ENCODE measurements at regions not wholly inside any gene's neighbourhood (a gene's known extent, or its start where the extent isn't known, plus 50 kb on each side); places are given as distances from the start of the nearest gene placed in this dataset.
"Not testable (repeated sequence)": the region's sequence is repeated elsewhere in the genome, so short reads cannot be mapped to it uniquely, and the experiment has no call there.

DNA sequence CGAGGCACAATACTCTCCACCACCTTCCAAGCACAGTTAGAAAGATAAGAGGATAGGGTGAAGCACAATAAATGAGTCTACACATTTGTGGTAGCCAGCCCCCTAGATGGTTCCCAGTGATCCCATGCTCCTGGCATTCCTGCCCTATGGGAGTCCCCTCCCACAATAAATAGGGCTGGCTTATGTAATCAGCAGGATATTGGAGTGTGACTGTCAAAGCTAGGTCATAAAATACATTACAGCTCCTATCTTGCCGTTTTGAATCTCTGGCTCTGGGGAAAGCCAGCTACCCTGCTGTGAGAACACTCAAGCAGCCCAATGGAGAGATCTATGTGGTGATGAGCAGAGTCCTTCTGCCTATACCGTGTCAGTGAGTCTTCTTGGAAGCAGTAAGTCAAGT is 198.7 kb upstream of the NOCT start:
- in situ Hi-C loops (cut with MboI; ENCODE audit: low sequenced_read_pairs), result no loop called here
- DNase-seq (ENCODE audit: low spot score in 2 of 2), result no peak
- H3K4me1 ChIP-seq, result no peaks in the 10 kb centered on the region; the same call in 1 of the 2 replicates
- H3K4me3 ChIP-seq, result no peak overlapping the region
- no peaks in the 10 kb centered on the region; the same call in 1 of the 2 replicates for H3K27me3 ChIP-seq (ENCODE audit: low read depth)
- H3K9me3 ChIP-seq, result no peaks in the 10 kb centered on the region
- H3K36me3 ChIP-seq (replicated peaks), result no peaks in the 10 kb centered on the region

DNA sequence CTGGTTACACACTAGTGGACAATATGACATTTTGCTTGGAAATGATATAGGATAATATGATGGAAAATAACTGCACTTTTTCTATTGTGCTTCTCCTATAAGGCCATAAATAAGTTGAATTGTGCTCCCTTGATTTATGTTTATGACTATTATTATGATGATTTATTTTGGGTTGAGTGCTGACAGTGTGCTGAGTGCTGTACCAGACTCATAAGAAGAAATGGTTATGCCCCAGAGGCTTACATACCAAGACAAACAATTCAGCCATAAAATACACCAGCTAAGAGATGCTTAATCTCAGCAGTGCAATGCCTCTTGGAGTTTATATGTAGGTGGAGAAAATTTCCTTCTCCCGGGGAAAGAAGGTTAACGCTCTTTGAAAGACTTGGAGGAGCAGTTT is 199.8 kb upstream of the NOCT start:
- no peak for DNase-seq (ENCODE audit: low spot score in 2 of 2)
- Histone ChIP-seq H3K4me1 (no peaks in the 10 kb centered on the region; the same call in 1 of the 2 replicates), H3K4me3 (no peak overlapping the region), H3K36me3 (replicated peaks) (no peaks in the 10 kb centered on the region), H3K27me3 (ENCODE audit: low read depth) (no peaks in the 10 kb centered on the region), H3K9me3 (no peaks in the 10 kb centered on the region)
- in situ Hi-C loops (cut with MboI; ENCODE audit: low sequenced_read_pairs), result no loop called here

DNA sequence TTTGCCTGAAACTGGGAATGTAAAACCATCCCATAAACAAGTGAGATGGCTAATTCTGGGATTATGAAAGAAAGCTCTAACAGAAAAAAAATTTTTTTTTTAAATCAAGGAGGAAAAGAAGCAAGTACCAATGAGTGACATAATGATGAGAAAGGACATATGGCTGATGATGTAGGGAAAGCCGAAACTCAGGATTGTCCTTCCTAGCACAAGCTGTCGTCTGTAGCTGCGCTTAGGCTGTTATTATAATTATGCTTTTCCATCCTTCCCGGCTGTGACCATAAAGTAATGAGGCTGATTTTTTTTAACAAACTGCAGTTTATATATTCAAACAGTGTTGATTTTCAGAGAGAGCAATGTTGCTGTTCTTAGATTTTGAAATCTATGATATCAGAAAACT is 209.8 kb upstream of the NOCT start:
- in situ Hi-C loops (cut with MboI; ENCODE audit: low sequenced_read_pairs), result no loop called here
- no peaks in the 10 kb centered on the region for H3K9me3 ChIP-seq
- peaks cover 16% of the 10 kb centered on the region; the same call in 1 of the 2 replicates for H3K27me3 ChIP-seq (ENCODE audit: low read depth)

DNA sequence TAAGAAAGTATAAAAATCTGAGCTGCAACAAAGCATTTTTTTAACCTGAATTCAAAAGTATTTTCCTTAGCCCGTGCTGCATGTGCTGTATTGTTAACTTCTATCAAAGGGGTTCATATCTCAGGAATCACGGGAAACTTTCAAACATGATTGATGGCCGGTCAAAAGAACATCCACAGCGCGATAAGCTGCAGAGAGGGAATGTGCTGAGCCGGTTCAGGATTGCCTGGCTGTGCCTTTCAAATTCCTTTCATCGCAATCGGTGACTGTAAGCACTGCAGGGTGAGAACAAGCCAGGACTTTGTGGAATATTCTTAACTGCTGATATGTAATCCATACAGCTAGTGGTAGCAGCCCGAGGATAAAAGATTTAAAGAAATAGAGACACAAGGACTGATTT is 210.9 kb upstream of the NOCT start:
- in situ Hi-C loops (cut with MboI; ENCODE audit: low sequenced_read_pairs), result no loop called here
- H3K36me3 ChIP-seq (replicated peaks), result no peaks in the 10 kb centered on the region
- H3K9me3 ChIP-seq, result no peaks in the 10 kb centered on the region
- peaks cover 16% of the 10 kb centered on the region for H3K27me3 ChIP-seq (ENCODE audit: low read depth)
- H3K4me3 ChIP-seq, result no peak overlapping the region
- no peaks in the 10 kb centered on the region for H3K4me1 ChIP-seq
- peak in 1 of 2 experiments; percentile 10 for DNase-seq (ENCODE audit: low spot score in 2 of 2)

More for the DNA sequence above, 209.8 kb upstream of the NOCT start:
- DNase-seq (ENCODE audit: low spot score in 2 of 2), result no peak
- H3K36me3 ChIP-seq (replicated peaks), result no peaks in the 10 kb centered on the region
- H3K4me1 ChIP-seq, result no peaks in the 10 kb centered on the region
- no peak overlapping the region for H3K4me3 ChIP-seq

DNA sequence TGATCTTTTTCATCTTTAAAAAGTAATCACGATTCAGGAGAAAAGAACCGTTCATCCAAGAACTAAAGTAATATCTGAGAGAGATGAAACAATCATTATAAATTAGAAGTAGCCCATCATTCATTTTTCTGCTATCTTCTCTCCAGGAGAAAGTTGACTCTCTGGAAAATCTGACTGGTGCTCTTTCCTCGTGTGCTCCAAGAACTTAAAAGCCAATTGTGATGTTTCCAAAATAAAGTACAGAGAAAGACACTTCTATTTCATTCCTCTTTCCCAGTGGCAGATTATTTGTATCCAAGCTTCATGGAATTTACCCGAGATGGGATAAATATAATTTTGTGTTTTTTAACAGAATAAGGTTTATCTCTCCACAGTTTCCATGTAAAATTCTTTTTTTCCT is 212.5 kb upstream of the NOCT start:
- in situ Hi-C loops (cut with MboI; ENCODE audit: low sequenced_read_pairs), result no loop called here
- DNase-seq (ENCODE audit: low spot score in 2 of 2), result no peak
- Histone ChIP-seq H3K36me3 (replicated peaks) (no peaks in the 10 kb centered on the region), H3K4me1 (no peaks in the 10 kb centered on the region), H3K27me3 (ENCODE audit: low read depth) (peaks cover 10% of the 10 kb centered on the region), H3K4me3 (no peak overlapping the region), H3K9me3 (no peaks in the 10 kb centered on the region)

DNA sequence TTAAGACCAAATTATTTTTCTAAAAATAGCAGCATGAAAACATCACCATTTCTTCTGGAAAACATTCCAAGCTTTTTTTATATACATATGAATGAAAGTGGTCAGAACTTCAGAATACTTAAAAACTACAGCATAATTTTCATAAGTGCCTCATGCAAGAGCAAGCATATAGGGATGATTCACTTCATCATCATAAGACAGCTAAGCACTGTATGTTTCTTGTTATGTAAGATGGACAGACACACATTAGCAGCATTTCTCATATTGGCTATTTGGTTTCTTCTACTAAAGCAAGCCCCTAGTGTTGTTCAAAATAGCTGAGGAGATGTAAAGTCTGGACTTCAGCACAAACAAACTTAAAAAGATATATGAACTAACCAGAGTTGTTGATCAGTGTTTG is 213.1 kb upstream of the NOCT start:
- H3K9me3 ChIP-seq, result no peaks in the 10 kb centered on the region
- no peak for DNase-seq (ENCODE audit: low spot score in 2 of 2)
- in situ Hi-C loops (cut with MboI; ENCODE audit: low sequenced_read_pairs), result no loop called here
- peaks cover 10% of the 10 kb centered on the region for H3K27me3 ChIP-seq (ENCODE audit: low read depth)
- no peaks in the 10 kb centered on the region for H3K4me1 ChIP-seq
- no peak overlapping the region for H3K4me3 ChIP-seq
- H3K36me3 ChIP-seq (replicated peaks), result no peaks in the 10 kb centered on the region

DNA sequence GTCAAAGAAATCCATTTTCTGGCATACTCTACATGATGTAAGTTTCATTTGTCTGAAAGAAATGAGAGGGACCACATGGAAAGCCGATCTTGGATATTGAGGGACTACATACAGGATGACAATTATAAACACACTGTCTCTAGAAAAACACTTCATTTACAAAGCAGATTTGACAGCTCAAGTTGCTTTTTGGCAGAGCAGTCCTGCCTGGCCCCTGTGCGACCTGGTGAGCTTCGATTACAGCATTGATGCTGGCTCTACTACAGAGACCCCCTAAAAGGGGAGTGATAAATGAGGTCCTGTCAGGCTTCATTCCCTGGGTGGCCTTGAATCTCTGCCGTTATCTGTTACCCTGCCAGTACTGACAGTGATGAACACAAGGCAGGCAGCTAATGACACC is 215.2 kb upstream of the NOCT start:
- Histone ChIP-seq H3K4me3 (no peak overlapping the region), H3K9me3 (no peaks in the 10 kb centered on the region), H3K27me3 (ENCODE audit: low read depth) (peaks cover 10% of the 10 kb centered on the region), H3K36me3 (replicated peaks) (no peaks in the 10 kb centered on the region), H3K4me1 (no peaks in the 10 kb centered on the region)
- in situ Hi-C loops (cut with MboI; ENCODE audit: low sequenced_read_pairs), result no loop called here
- no peak for DNase-seq (ENCODE audit: low spot score in 2 of 2)

DNA sequence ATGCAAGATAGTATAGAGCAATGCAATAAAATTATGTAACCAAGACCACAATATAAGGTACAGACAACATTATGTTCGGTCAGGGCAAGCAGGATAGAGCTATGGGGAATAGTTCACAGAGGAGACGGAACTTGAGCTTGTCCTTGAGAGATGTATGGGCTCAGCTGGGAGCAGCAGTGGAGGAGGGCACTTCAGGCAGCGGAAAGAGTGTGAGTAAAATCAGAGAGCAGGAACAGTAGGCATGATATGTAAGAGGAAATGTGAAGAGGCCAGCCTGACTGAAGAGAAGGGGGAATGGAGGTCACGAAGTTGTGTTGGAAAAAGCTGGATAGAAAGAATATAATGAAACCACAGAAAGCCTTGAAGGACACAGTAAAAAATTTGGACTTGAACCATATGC is 217.2 kb upstream of the NOCT start:
- Histone ChIP-seq H3K9me3 (no peaks in the 10 kb centered on the region), H3K4me3 (no peak overlapping the region), H3K27me3 (ENCODE audit: low read depth) (peaks cover 6% of the 10 kb centered on the region), H3K36me3 (replicated peaks) (no peaks in the 10 kb centered on the region), H3K4me1 (no peaks in the 10 kb centered on the region)
- DNase-seq (ENCODE audit: low spot score in 2 of 2), result no peak
- in situ Hi-C loops (cut with MboI; ENCODE audit: low sequenced_read_pairs), result no loop called here

DNA sequence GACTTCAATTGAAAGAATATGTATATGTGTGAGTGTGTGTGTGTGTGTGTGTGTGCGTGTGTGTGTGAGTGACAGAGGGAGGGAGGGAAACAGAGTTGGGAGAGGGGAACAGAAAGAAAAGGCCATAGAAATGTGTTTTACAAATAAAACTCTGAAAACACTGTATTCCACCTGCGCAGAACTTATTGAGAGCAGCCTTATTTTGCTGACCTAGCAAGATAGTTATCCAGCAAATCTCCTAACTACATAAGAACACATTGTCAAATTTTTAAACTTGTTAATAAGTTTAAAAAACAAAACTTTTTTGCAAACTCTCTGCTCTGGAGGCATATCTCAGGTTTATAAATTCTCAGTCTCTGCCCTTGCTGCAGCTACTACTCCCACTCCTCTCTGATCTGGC is 217.9 kb upstream of the NOCT start:
- Histone ChIP-seq H3K27me3 (ENCODE audit: low read depth) (peaks cover 6% of the 10 kb centered on the region), H3K4me3 (no peak overlapping the region), H3K9me3 (no peaks in the 10 kb centered on the region), H3K4me1 (no peaks in the 10 kb centered on the region), H3K36me3 (replicated peaks) (no peaks in the 10 kb centered on the region)
- in situ Hi-C loops (cut with MboI; ENCODE audit: low sequenced_read_pairs), result no loop called here
- DNase-seq (ENCODE audit: low spot score in 2 of 2), result no peak

DNA sequence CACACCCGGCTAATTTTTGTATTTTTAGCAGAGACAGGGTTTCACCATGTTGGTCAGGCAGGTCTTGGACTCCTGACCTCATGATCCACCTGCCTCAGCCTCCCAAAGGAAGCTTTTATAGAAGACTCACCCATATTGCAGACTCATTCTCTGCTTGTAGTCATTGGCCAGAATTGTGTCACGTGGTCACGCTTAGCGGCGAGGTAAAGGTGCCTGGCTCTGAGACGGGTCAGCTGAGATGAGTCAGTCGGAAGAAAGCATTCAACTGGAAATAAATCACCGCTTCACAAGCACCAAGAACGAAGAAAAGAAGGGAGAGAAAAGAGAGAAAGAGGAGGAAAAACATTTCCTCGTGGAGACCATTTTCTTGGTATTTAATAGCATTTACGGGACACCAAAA is 218.8 kb upstream of the NOCT start:
- Histone ChIP-seq H3K27me3 (ENCODE audit: low read depth) (peaks cover 1% of the 10 kb centered on the region; the same call in 1 of the 2 replicates), H3K4me1 (no peaks in the 10 kb centered on the region), H3K4me3 (no peak overlapping the region), H3K36me3 (replicated peaks) (no peaks in the 10 kb centered on the region), H3K9me3 (no peaks in the 10 kb centered on the region)
- no peak for DNase-seq (ENCODE audit: low spot score in 2 of 2)
- in situ Hi-C loops (cut with MboI; ENCODE audit: low sequenced_read_pairs), result no loop called here

DNA sequence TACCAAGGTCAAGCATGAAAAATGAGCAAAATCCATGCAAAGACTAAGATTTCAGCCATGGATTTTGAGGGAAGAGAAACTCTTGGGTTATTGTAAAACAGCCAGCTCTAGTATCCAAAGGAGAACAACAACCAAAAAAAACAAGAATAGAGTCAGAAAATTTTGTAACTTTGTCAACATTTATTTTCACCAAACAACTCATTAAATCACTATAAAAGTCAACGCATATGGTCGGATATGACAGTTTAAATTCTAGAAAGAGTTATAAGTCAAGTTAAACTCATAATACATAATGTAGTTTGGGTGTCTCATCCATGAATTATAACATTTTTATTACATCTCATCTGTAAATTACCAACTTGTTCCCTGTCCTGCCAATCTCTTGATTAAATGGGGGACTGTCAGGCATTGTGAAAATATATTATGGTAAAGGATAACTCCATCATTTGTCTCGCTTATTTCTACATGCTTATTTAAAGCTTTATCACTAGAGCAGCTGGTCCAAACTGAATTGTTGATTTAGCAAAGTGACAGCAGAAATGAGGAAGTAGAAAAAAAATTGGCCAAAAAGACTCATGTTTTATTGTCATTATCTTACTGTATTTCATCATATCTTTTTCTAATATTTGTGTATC is 224.8 kb upstream of the NOCT start:
- no peak overlapping the region for H3K4me3 ChIP-seq
- no peak for DNase-seq (ENCODE audit: low spot score in 2 of 2)
- no peaks in the 10 kb centered on the region for H3K4me1 ChIP-seq
- in situ Hi-C loops (cut with MboI; ENCODE audit: low sequenced_read_pairs), result no loop called here
- no peaks in the 10 kb centered on the region for H3K9me3 ChIP-seq
- H3K36me3 ChIP-seq (replicated peaks), result no peaks in the 10 kb centered on the region
- no peaks in the 10 kb centered on the region for H3K27me3 ChIP-seq (ENCODE audit: low read depth)

DNA sequence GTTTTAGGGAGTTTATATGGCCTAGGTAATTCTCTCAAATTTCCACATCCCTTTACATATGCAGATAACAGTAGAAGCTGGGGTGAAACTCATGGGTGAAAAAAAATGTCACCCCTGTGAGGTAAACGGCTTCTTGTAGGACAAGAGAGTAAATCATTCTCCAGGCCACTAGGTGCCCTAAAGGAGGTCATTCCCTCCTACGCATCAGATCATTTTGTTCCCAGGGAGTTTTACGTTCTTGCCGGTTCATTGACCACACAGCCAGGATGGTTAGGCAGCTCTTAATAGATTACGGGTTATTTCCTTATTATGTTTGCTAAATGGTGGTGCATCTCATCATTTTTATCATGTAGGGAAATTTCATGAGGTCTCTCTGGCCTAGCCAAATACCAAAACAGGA is 225.8 kb upstream of the NOCT start:
- Histone ChIP-seq H3K27me3 (ENCODE audit: low read depth) (no peaks in the 10 kb centered on the region), H3K4me3 (no peak overlapping the region), H3K9me3 (no peaks in the 10 kb centered on the region), H3K36me3 (replicated peaks) (no peaks in the 10 kb centered on the region), H3K4me1 (no peaks in the 10 kb centered on the region)
- DNase-seq (ENCODE audit: low spot score in 2 of 2), result no peak
- in situ Hi-C loops (cut with MboI; ENCODE audit: low sequenced_read_pairs), result no loop called here

DNA sequence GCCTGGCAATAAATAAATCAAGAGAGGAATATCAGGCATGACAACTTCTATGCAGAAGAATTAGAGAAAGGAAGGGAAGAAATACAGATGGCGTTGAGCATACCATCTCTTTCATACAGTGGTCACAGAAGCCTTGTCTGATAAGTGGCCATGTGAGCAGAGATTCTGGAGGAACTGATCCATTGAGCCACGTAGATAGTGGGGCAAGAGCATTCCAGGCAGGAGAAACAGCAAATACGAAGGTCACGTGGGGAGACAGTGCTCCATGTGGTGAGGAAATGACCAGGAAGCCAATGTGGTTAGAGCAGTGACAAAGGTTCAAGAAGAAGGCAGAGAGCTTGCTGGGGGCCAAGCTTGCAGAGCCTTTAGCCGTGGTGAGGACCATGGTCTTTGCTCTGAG is 226.7 kb upstream of the NOCT start:
- Histone ChIP-seq H3K9me3 (no peaks in the 10 kb centered on the region), H3K4me1 (no peaks in the 10 kb centered on the region), H3K36me3 (replicated peaks) (no peaks in the 10 kb centered on the region), H3K27me3 (ENCODE audit: low read depth) (no peaks in the 10 kb centered on the region), H3K4me3 (no peak overlapping the region)
- in situ Hi-C loops (cut with MboI; ENCODE audit: low sequenced_read_pairs), result no loop called here
- no peak for DNase-seq (ENCODE audit: low spot score in 2 of 2)

DNA sequence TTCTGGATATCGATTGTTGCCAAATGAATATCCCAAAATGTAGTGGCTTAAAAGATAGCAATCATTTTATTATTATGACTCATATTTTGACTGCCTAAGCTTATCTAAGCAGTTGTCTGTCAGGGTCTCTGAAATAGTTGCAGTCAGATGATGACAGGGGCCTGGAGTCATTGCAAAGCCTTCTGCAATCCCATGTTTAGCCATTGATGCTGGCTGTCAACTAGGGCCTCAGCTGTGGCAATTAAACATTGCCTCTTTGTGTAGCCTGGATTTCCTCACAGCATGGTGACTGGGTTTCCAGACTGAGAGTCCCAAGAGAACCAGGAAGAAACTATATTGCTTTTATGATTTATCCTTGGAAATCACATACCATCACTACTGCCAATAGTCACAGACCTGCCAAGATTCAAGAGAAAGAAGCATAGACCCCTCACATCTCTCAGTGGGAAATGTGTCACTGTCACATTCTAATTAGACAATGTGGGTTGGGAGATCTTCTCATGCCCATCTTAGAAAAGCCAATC is 227.3 kb upstream of the NOCT start:
- DNase-seq (ENCODE audit: low spot score in 2 of 2), result no peak
- in situ Hi-C loops (cut with MboI; ENCODE audit: low sequenced_read_pairs), result no loop called here
- Histone ChIP-seq H3K36me3 (replicated peaks) (no peaks in the 10 kb centered on the region), H3K4me3 (no peak overlapping the region), H3K4me1 (no peaks in the 10 kb centered on the region), H3K9me3 (no peaks in the 10 kb centered on the region), H3K27me3 (ENCODE audit: low read depth) (no peaks in the 10 kb centered on the region)

DNA sequence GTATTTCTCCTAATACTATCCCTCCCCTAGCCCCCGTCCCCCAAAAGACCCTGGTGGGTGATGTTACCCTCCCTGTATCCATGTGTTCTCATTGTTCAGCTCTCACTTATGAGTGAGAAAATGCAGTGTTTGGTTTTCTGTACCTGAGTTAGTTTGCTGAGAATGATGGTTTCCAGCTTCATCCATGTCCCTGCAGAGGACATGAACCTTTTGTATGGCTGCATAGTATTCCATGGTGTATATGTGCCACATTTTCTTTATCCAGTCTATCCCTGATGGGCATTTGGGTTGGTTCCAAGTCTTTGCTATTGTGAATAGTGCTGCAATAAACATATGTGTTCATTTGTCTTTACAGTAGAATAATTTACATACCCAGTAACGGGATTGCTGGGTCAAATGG is 235.8 kb upstream of the NOCT start:
- DNase-seq (ENCODE audit: low spot score in 2 of 2); in situ Hi-C loops (cut with MboI; ENCODE audit: low sequenced_read_pairs); H3K4me1 ChIP-seq; H3K36me3 ChIP-seq (replicated peaks); H3K9me3 ChIP-seq; H3K27me3 ChIP-seq (ENCODE audit: low read depth); H3K4me3 ChIP-seq: not testable (repeated sequence)
